NT2/D1 (cell line): ENCODE measurements at regions not wholly inside any gene's neighbourhood (a gene's known extent, or its start where the extent isn't known, plus 50 kb on each side); places are given as distances from the start of the nearest gene placed in this dataset.

ENCODE experiments used
- SUZ12 ChIP-seq: IDR thresholded peaks from 2 replicates; pipeline ENCODE4 v1.6.1; 2011; ENCODE audit not compliant: insufficient read length, insufficient read depth; ENCODE audit errors: extremely low read depth
- YY1 ChIP-seq: IDR thresholded peaks from 2 replicates; pipeline ENCODE4 v1.6.1; 2011; ENCODE audit not compliant: insufficient read length, insufficient read depth
- ZNF274 ChIP-seq: IDR thresholded peaks from 2 replicates; pipeline ENCODE4 v1.6.1; 2011; ENCODE audit warnings: mild to moderate bottlenecking, low read depth, low read length

GRCh38 chr2:186201371-186201770 is 284.7 kb upstream of the ZC3H15 start:
- TF ChIP-seq SUZ12 (no peak), ZNF274 (no peak), YY1 (no peak)
